K562 (cell line): ENCODE measurements at regions not wholly inside any gene's neighbourhood (a gene's known extent, or its start where the extent isn't known, plus 50 kb on each side); places are given as distances from the start of the nearest gene placed in this dataset. TPM values are rescaled to one million over a fixed set of nuclear protein-coding genes. Genes with fewer than 3 reads are reported as not detected.

Experiments
- small RNA-seq: library from RNA; depleted of rRNA; stranded (forward); fragments of <200 nt; gene quantifications from one replicate; pipeline ENCODE3, GENCODE V24; 2014

Small RNA genes in the stretch of these regions (small RNA-seq; reads per million reads assigned to genes)
- not detected for gene AC107626.1
